HS-27A (cell line): ENCODE measurements at regions not wholly inside any gene's neighbourhood (a gene's known extent, or its start where the extent isn't known, plus 50 kb on each side); places are given as distances from the start of the nearest gene placed in this dataset.
"Not testable (repeated sequence)": the region's sequence is repeated elsewhere in the genome, so short reads cannot be mapped to it uniquely, and the experiment has no call there.

ENCODE experiments used
- DNase-seq: peaks from one replicate; pipeline ENCODE4 v3.0.0-alpha.2; 2012; ENCODE audit warnings: low read depth, missing footprints

GRCh38 chr4:183044924-183045640 lies 54.0 kb upstream of the WWC2 start:
- DNase-seq = not testable (repeated sequence)

- no peak for DNase-seq
These were observed 60.6 kb upstream of the WWC2 start for GRCh38 chr4:183038436-183038835.

GRCh38 chr4:183035726-183036415 lies 63.2 kb upstream of the WWC2 start:
- no peak for DNase-seq

GRCh38 chr4:183035256-183035655 lies 63.8 kb upstream of the WWC2 start:
- DNase-seq = no peak

- DNase-seq = no peak
These were observed 68.2 kb upstream of the WWC2 start for GRCh38 chr4:183030823-183031222.

GRCh38 chr4:183030309-183030708 lies 68.7 kb upstream of the WWC2 start:
- DNase-seq = no peak

- DNase-seq = no peak
These were observed 69.7 kb upstream of the WWC2 start for GRCh38 chr4:183029365-183029764.

GRCh38 chr4:183026701-183027100 lies 72.4 kb upstream of the WWC2 start:
- DNase-seq = no peak

GRCh38 chr4:183022617-183023016 lies 76.4 kb upstream of the WWC2 start:
- no peak for DNase-seq

- DNase-seq = no peak
These were observed 81.1 kb upstream of the WWC2 start for GRCh38 chr4:183017962-183018361.

- no peak for DNase-seq
These were observed 84.5 kb upstream of the WWC2 start for GRCh38 chr4:183014361-183015084.

- no peak for DNase-seq
These were observed 85.4 kb upstream of the WWC2 start for GRCh38 chr4:183013730-183014002.

GRCh38 chr4:183012879-183013729 lies 86.0 kb upstream of the WWC2 start:
- no peak for DNase-seq

- no peak for DNase-seq
These were observed 87.7 kb upstream of the WWC2 start for GRCh38 chr4:183011213-183011907.

GRCh38 chr4:183008492-183008891 lies 90.6 kb upstream of the WWC2 start:
- DNase-seq = no peak

GRCh38 chr4:183004370-183004769 lies 87.2 kb upstream of the DCTD start:
- not testable (repeated sequence) for DNase-seq

GRCh38 chr4:182994171-182994570 lies 77.0 kb upstream of the DCTD start:
- DNase-seq = no peak

- DNase-seq = no peak
These were observed 61.1 kb upstream of the DCTD start for GRCh38 chr4:182978152-182978827.

- DNase-seq = peak; percentile 31
These were observed 58.6 kb upstream of the DCTD start for GRCh38 chr4:182975806-182976205.

GRCh38 chr4:182973941-182974340 lies 56.8 kb upstream of the DCTD start:
- DNase-seq = no peak

GRCh38 chr4:182973511-182973911 lies 56.3 kb upstream of the DCTD start:
- DNase-seq = no peak
